Sciatic nerve (tissue), 2 donors: ENCODE measurements at regions not wholly inside any gene's neighbourhood (a gene's known extent, or its start where the extent isn't known, plus 50 kb on each side); places are given as distances from the start of the nearest gene placed in this dataset.
"Not testable (repeated sequence)": the region's sequence is repeated elsewhere in the genome, so short reads cannot be mapped to it uniquely, and the experiment has no call there.

ENCODE experiments used
- ATAC-seq: fragments of 200-7000 bp; cut with Tn5 transposase; one replicate; pipeline ENCODE4 v1.9.1; 2020; ENCODE audit warnings: mild to moderate bottlenecking, moderate library complexity
- DNase-seq: peaks from one replicate; pipeline ENCODE4 v3.0.0-alpha.2; 2020; ENCODE audit warnings: low spot score
- intact Hi-C: fragments of 100-400 bp; cut with DNase I; formaldehyde crosslinking; loops from one replicate; pipeline ENCODE4 v1.14.2; 2022
- donor health status: DM: no; HTN: no; CAD: no.
- donor health status: DM: no; HTN: no; CAD: no.

DNA sequence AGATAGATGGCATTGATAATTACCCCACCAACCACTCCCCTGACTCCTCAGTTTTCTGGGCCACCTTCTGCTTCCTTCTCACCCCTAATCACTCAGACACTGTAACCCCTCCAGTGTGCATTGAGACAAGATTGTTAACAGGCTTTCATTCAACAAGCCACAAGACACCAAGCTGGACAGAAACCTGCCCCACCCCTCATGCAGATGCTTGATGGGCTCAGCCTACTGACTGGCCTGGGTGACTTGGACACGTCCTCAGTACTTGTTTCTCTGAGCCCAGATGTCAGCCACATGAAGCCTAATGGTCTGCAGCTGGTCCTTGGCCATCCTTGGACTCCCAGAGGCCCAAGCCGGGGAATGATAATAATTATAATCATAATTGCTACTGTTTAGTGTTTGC, 71.4 kb upstream of the SMIM23 start:
- ATAC-seq (no peak), DNase-seq (no peak)
- intact Hi-C loops: no loop called here

DNA sequence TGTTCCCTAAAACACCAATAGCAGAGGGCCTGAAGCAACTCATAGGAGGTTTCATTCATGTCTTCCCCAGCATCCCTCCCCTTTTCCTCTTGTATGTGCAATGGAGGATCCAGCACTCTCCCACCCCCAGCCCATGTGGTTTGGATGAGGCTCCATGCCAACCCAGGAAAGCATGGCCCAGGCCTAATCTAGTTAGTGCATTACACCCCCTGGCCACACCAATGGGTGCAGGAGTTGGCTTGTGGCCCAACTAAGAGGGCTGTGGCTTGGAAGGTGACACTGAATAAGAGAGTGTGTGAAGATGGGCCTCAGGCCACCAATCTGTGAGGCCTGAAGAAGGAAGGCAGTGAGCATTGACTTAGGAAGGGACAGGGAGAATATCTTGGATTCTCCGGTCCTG, 70.8 kb upstream of the SMIM23 start:
- no peak for ATAC-seq
- DNase-seq: no peak
- intact Hi-C loops: no loop called here

DNA sequence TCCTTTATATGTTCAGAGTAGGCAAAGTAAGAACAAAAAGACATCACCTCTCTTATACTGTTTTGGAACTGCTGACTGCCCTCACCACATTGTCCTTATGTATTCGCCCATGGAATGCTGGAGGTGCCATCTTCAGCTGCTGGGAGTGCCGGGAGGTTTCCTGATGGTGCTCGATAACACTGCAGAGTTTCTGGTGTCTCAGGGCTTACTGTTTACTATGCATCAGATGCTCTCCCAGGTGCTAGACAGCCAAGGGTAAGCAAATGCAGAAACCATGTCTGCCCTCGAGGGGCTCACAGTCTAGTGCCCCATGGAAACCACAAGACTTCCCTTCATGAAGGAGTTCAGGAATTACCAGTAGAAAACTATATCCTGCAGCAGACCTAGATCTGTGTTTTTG, 70.1 kb upstream of the SMIM23 start:
- DNase-seq: no peak
- no peak for ATAC-seq
- intact Hi-C loops: no loop called here

DNA sequence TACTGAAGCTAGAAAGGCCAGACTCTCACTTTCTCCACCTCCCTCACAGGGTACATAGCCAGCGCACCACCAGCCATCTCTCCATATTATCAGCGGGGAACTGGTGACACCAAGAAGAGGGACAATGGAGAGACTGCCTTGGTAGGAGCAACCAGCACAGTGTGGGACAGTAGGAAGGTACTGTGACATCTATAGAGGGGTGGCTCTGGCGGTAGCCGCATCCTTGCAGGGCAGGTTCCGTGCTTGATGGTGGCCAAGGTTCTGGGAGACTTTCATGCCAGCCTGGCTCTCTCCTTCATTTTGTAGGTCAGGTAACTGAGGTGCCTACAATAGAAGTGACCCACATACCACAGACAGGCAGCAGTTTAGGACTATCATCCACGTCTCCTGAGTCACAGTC, 65.5 kb upstream of the SMIM23 start:
- intact Hi-C loops: no loop called here
- ATAC-seq: no peak
- no peak for DNase-seq

DNA sequence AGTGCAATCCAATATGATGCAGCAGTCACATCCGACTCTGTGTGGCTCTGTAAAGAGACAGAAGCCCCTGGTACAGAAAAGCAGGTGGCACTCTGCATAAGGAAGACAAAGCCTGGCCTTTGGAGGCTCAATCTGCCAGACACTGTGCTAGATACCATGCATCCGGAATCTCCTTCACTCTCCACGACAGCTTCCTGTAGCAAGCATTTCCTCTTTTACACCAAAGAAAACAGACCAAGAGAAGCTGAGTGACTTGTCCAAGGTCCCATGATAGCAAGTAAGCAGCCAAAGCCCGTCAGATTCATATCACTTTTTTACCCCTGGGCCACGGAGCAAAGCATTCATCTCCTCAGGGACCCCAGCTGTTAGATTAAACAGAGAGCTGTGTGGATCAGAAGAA, 64.2 kb upstream of the SMIM23 start:
- DNase-seq (no peak), ATAC-seq (no peak)
- intact Hi-C loops: no loop called here

DNA sequence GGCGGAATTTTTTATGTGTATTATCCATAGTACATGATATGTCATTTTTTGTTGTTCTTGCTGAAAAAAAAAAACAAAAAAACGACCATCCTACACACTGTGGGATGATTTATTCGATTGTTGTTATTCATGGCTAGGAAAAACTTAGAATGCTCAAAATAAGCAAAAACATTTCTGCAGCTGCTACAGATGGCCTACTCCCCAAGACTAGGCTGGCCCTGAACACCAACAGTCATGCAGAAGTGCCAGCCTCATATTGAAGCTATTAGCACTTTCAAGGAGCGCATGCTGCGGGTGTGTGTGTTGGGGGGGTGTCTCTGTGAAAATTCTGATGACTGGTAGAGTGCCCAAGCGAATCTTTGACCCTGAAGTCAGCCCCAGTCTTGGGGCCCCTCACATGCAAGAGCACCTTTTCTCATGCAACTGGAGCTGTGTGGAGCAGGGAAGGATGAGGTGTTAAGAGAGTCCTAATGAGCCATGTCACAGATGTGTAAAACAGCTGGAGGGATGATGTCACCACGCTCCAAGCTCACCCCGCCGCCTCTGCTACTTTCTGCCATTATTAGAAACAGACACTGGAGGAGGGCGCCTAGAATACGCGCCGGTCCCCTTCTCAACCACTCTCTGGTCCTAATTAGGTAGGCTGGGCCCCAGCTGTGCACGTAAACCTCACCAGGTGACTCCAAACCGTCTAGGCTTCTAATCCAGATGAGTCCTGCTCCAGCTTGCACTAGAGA, 61.0 kb upstream of the SMIM23 start:
- ATAC-seq (no peak), DNase-seq (no peak)
- intact Hi-C loops: no loop called here

DNA sequence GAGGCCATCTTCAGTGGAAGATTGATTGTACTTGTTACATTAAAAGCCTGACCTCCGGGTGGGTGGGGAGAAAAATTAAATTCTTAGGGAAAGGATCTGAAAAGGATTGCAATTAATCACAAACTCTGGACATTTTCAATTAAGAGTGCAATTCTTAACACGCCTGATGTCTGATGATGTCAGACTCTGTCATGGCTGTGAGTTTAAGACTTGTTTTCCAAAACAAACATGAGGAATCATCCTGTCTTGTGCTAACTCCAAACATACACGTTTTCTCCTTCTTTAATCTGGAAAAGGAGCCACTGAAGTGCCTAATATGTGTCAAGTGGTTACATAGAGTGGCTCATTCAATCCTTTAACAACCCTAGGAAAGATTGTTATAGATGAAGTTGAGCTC, 60.4 kb upstream of the SMIM23 start:
- DNase-seq (no peak), ATAC-seq (no peak)
- intact Hi-C loops: no loop called here

DNA sequence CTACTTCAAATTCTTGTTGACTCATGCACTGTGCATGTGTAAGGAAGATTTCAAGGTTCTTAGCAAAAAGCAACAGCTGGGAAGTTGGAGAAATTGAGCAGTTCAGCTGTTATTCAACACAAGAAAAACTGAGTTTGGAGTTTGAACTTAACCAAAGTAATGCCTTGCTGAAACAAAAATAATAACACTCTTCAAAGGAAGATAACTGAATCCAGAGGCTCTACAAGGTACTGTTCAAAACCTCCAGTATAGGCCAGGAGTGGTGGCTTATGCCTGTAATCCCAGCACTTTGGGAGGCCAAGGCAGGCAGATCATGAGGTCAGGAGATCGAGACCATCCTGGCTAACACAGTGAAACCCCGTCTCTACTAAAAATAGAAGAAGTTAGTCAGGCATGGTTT, 58.8 kb upstream of the SMIM23 start:
- DNase-seq, intact Hi-C loops, ATAC-seq: not testable (repeated sequence)

DNA sequence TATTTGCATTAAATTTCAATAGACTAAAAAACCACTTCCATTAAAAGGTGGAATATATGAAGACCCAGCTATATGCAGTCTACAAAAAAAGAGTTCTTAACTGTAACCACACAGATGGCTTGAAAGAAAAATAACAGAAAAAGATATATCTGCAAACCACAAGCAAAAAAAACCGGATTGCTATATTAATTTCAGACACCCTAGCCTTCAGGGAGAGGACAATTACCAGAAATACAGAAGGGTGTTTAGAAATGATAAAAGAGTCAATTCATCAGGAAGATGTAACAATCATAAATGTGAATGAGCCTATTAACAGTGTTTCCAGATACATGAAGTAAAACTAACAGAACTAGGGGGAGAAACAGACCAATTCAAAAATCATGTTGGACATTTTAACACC, 56.9 kb upstream of the SMIM23 start:
- intact Hi-C loops: no loop called here
- ATAC-seq: no peak

More for the DNA sequence above, 56.9 kb upstream of the SMIM23 start:
- no peak for DNase-seq
